ES-I3 (cell line): ENCODE measurements at regions not wholly inside any gene's neighbourhood (a gene's known extent, or its start where the extent isn't known, plus 50 kb on each side); places are given as distances from the start of the nearest gene placed in this dataset.
"Not testable (repeated sequence)": the region's sequence is repeated elsewhere in the genome, so short reads cannot be mapped to it uniquely, and the experiment has no call there.

Source experiments
- H3K36me3 ChIP-seq: 2 replicates; pipeline ENCODE4 v1.6.1; 2013; ENCODE audit warnings: mild to moderate bottlenecking, low read length, control low read depth, moderate library complexity; ENCODE audit not compliant: insufficient read depth
- H3K4me1 ChIP-seq: 2 replicates; pipeline ENCODE4 v1.6.1; 2013; ENCODE audit warnings: mild to moderate bottlenecking, control low read depth, low read length; ENCODE audit not compliant: insufficient read depth
- H3K9ac ChIP-seq: 2 replicates; pipeline ENCODE4 v1.6.1; 2013; ENCODE audit warnings: low read depth, mild to moderate bottlenecking, low read length, moderate library complexity
- H3K9me3 ChIP-seq: 2 replicates; pipeline ENCODE4 v1.6.1; 2013; ENCODE audit warnings: mild to moderate bottlenecking, low read length, moderate library complexity; ENCODE audit not compliant: control insufficient read depth, insufficient read depth

GRCh38 chr1:30518186-30518585 is 205.2 kb downstream of the MATN1 start:
- Histone ChIP-seq H3K4me1 (no peaks in the 10 kb centered on the region; the same call in 1 of the 2 replicates), H3K9me3 (no peaks in the 10 kb centered on the region), H3K9ac (no peak overlapping the region), H3K36me3 (no peaks in the 10 kb centered on the region)

GRCh38 chr1:30517666-30518065 is 205.7 kb downstream of the MATN1 start:
- H3K36me3 ChIP-seq, H3K9ac ChIP-seq, H3K9me3 ChIP-seq, H3K4me1 ChIP-seq: not testable (repeated sequence)

GRCh38 chr1:30517241-30517640 is 206.1 kb downstream of the MATN1 start:
- H3K9me3 ChIP-seq, H3K4me1 ChIP-seq, H3K36me3 ChIP-seq, H3K9ac ChIP-seq: not testable (repeated sequence)

- H3K9ac ChIP-seq: no peak overlapping the region
- no peaks in the 10 kb centered on the region for H3K9me3 ChIP-seq
- H3K36me3 ChIP-seq: no peaks in the 10 kb centered on the region
- peaks cover 7% of the 10 kb centered on the region for H3K4me1 ChIP-seq
These were observed 206.9 kb downstream of the MATN1 start for GRCh38 chr1:30516485-30516858.

GRCh38 chr1:30515755-30516484 is 207.5 kb downstream of the MATN1 start:
- Histone ChIP-seq H3K36me3 (no peaks in the 10 kb centered on the region), H3K4me1 (peaks cover 8% of the 10 kb centered on the region), H3K9me3 (no peaks in the 10 kb centered on the region), H3K9ac (no peak overlapping the region)

GRCh38 chr1:30514945-30515344 is 208.4 kb downstream of the MATN1 start:
- peaks cover 8% of the 10 kb centered on the region for H3K4me1 ChIP-seq
- H3K36me3 ChIP-seq: no peaks in the 10 kb centered on the region
- H3K9me3 ChIP-seq: no peaks in the 10 kb centered on the region
- H3K9ac ChIP-seq: no peak overlapping the region

- no peaks in the 10 kb centered on the region for H3K9me3 ChIP-seq
These were observed 209.2 kb downstream of the MATN1 start for GRCh38 chr1:30514137-30514654.

GRCh38 chr1:30513396-30514136 is 209.8 kb downstream of the MATN1 start:
- Histone ChIP-seq H3K4me1 (peaks cover 8% of the 10 kb centered on the region), H3K9me3 (no peaks in the 10 kb centered on the region), H3K9ac (no peak overlapping the region), H3K36me3 (no peaks in the 10 kb centered on the region)

More at GRCh38 chr1:30514137-30514654, 209.2 kb downstream of the MATN1 start:
- Histone ChIP-seq H3K36me3 (no peaks in the 10 kb centered on the region), H3K4me1 (peaks cover 8% of the 10 kb centered on the region), H3K9ac (no peak overlapping the region)

GRCh38 chr1:30512914-30513265 is 210.5 kb downstream of the MATN1 start:
- Histone ChIP-seq H3K9me3 (no peaks in the 10 kb centered on the region), H3K9ac (no peak overlapping the region), H3K4me1 (peaks cover 8% of the 10 kb centered on the region), H3K36me3 (no peaks in the 10 kb centered on the region)

- peaks cover 8% of the 10 kb centered on the region for H3K4me1 ChIP-seq
These were observed 211.1 kb downstream of the MATN1 start for GRCh38 chr1:30511991-30512913.

GRCh38 chr1:30511563-30511962 is 211.8 kb downstream of the MATN1 start:
- H3K9me3 ChIP-seq: no peaks in the 10 kb centered on the region
- no peaks in the 10 kb centered on the region for H3K36me3 ChIP-seq
- no peak overlapping the region for H3K9ac ChIP-seq
- peaks cover 8% of the 10 kb centered on the region for H3K4me1 ChIP-seq

More at GRCh38 chr1:30511991-30512913, 211.1 kb downstream of the MATN1 start:
- Histone ChIP-seq H3K9ac (no peak overlapping the region), H3K36me3 (no peaks in the 10 kb centered on the region), H3K9me3 (no peaks in the 10 kb centered on the region)

- Histone ChIP-seq H3K9ac (no peak overlapping the region), H3K9me3 (no peaks in the 10 kb centered on the region), H3K4me1 (peaks cover 8% of the 10 kb centered on the region), H3K36me3 (no peaks in the 10 kb centered on the region)
These were observed 212.3 kb downstream of the MATN1 start for GRCh38 chr1:30511106-30511505.

- Histone ChIP-seq H3K9ac (no peak overlapping the region), H3K36me3 (no peaks in the 10 kb centered on the region), H3K4me1 (peaks cover 8% of the 10 kb centered on the region), H3K9me3 (no peaks in the 10 kb centered on the region)
These were observed 213.7 kb downstream of the MATN1 start for GRCh38 chr1:30509670-30510069.

- Histone ChIP-seq H3K9me3 (no peaks in the 10 kb centered on the region), H3K9ac (no peak overlapping the region), H3K36me3 (no peaks in the 10 kb centered on the region), H3K4me1 (peaks cover 8% of the 10 kb centered on the region; the same call in 1 of the 2 replicates)
These were observed 214.8 kb downstream of the MATN1 start for GRCh38 chr1:30508611-30509010.
